ENCODE measurements at regions not wholly inside any gene's neighbourhood (a gene's known extent, or its start where the extent isn't known, plus 50 kb on each side); places are given as distances from the start of the nearest gene placed in this dataset.
A peak's percentile ranks its signal among the peaks of the same experiment; 100 is the strongest.
"Not testable (repeated sequence)": the region's sequence is repeated elsewhere in the genome, so short reads cannot be mapped to it uniquely, and the experiment has no call there.

GRCh38 chr12:125999628-126000027 lies 934.4 kb downstream of the AACS start:
- DNase-seq (ENCODE audit: low read depth), result no peak

DNA sequence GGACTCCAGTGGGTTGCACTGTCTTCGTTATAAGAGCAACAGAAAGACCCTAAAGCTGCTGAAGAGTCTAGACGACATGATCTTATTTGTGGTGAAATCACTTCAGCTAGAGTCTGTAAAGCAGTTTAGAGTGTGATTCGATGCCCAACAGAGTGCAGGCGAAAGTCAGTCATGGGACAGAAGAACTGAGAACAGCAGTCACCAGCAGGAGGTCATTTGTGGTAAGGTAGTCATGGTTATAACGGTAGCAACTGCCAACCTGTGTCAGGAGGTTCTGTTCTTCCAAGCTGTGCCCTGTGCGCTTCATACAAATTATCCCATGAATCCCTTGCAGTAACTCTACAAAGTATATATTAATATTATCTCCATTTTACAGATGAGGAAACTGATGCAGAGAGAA lies 954.1 kb downstream of the AACS start:
- DNase-seq (ENCODE audit: low read depth), result no peak

DNA sequence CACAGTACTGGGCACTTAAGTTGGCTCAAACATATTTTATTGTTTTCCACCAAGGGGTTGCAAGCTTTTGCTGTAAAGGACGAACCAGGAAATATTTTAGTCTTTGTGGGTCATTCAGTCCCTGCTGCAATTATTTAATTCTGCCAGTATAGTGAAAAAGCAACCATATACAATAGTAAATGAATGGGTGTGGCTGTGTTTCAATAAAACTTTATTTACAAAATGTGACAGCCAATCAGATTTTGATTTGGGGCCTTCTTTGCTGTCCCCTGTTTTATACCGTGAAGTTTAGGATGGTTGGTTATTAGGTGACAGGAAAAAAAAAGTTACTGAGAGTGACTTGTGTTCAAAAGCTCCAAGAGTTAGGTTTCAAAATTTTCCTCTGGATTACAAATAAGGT lies 956.4 kb downstream of the AACS start:
- no peak for DNase-seq (ENCODE audit: low read depth)

DNA sequence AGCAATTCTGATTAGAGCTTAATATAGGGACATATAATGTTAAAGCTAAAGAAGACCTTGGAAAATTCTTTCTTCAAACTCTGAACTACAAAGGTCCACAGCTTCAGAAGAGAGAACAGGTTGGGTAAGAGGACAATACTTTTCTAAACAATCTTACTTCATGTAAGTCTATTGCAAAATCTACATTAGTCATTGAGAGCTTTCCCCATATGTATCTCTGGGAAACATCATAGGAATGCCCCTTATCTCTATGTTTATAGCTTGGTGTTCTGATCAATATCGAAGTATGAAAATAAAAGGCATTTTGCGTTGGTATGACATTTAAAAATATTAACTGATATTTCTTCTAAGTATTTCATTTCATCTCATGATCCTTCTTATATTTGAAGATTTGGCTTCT lies 962.6 kb downstream of the AACS start:
- DNase-seq (ENCODE audit: low read depth), result no peak

DNA sequence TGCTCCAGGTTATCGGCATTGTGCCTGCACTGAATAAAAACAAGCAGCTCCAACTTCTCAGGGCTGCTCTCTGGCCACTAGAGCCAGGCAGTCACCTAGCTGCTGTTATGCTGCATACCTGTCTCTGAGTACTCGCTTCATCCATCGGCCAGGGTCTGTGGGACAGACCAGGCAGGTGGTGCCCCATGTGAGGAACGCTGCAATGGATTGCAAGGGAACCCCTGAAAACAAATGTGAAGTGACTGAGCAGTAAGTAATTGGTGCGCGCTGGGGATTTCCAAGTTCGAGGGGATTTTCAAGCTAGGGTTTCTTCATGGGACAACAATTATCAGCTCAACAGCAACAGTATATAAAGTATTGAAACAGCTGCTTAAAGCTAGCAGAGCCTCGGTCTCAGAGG lies 965.3 kb downstream of the AACS start:
- no peak for DNase-seq (ENCODE audit: low read depth)

- no peak for DNase-seq (ENCODE audit: low read depth)
Measured at GRCh38 chr12:126033751-126034150, 968.5 kb downstream of the AACS start.

GRCh38 chr12:126036348-126036747 lies 971.1 kb downstream of the AACS start:
- DNase-seq (ENCODE audit: low read depth), result no peak

DNA sequence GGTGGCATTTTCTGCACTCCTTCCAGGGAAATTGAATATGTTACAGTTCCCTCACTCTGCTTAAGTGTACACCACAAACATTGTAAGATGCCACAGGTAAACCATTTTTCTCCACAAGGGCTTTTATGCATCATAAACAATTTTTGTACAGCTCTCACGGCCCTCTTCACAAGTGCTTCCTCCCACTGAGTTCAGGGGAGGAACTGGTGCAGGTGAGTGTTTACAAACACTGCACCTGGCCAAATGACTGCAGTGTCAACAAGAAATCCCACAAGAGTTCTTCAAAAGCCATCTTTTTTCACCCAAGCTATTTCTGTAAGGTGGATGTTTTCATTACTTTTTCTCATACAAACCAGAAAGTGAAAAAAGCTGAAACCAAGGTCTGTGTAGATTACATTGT lies 973.2 kb downstream of the AACS start:
- no peak for DNase-seq (ENCODE audit: low read depth)

DNA sequence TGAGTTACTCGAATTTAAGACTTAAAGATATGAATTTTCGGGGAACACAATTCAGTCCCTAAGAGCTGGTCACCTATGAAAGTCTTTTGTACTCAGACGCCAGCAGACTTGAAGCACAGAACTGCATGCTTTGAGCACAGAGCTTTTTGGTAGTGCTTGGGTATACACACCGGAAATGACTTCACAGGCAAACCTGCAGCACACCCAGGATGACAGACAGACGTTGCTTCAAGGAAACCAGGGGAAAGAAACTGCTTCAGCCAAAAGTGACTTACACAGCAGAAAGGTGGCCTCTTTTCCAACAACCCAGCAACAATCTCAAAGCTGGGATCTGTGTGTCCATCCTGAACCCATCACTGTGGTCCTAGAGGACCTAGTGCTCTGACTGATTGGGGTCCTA lies 975.1 kb downstream of the AACS start:
- DNase-seq (ENCODE audit: low read depth), result no peak

DNA sequence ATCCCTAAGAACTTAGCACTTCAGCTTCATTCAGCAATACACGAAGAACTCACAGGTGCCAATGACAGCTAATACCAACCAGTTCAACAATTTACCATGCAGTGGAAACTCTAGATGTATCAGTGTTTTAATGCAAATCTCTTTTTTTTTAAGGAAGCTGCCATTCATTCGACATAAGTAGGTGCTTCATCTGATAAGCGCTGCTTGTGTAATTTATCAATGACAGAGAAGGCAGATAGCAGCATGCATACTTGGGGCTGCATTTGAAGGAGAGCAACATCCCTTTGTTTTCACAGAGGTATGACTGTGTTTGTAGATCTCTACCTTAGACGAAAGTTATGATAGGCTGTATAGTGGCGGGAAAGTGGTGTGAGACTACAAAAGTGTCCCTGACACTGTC lies 977.1 kb downstream of the AACS start:
- no peak for DNase-seq (ENCODE audit: low read depth)

DNA sequence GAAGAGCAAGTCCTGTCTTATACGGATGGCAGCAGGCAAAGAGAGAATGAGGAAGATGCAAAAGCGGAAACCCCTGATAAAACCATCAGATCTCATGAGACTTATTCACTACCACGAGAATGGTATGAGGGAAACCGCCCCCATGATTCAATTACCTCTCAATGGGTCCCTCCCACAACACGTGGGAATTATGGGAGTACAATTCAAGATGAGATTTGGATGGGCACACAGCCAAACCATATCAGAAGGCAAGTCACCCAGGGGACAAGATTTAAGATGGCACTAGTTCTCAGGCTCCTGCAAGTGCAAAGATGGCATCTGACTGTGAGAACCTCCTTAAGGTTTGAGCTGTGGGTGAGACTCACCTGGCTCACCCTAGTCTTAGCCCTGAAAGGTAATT lies 984.3 kb downstream of the AACS start:
- DNase-seq (ENCODE audit: low read depth), result not testable (repeated sequence)

- peak; percentile 14 for DNase-seq (ENCODE audit: low read depth)
Measured at GRCh38 chr12:126051611-126052107, 986.4 kb downstream of the AACS start.

DNA sequence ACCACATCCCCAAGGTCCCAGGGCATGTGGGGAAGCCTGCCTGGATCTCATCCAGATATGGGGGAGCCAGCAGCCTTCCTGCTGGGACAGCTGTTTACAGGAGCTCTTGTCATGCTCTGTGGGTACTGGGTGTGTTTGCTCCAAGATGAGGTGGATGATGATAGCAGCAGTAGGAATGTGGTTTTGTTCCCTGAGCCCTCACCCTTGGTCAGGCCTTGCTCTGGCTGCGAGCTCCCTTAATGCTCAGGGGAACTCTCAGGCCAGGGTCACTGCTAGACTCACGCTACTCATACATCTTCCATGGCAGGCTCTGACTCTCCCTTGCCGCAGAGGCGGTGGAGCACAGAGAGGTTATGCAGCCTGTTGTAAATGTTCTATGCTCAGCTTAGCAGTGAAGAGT lies 990.3 kb downstream of the AACS start:
- DNase-seq (ENCODE audit: low read depth), result peak; percentile 10

- no peak for DNase-seq (ENCODE audit: low read depth)
Measured at GRCh38 chr12:126061777-126062176, 996.5 kb downstream of the AACS start.

DNA sequence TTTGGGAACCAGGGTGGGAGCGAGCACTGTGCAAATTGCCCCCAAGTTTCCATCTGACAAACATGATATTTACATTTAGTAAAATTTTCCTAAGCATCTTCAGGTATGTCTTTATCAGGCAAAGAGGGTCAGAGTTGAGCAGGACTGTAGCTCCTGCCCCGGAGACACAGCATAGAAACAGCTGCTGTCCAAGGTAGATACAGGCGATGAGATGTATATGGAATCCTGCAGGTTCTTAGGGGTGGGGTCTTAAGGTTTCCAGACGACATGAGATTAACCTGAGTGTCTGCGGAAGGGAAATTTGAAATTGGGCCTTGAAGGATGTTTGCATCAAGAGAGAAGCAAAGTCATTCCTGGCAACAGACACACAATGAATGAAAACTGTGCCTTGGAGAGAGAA lies 998.8 kb downstream of the AACS start:
- no peak for DNase-seq (ENCODE audit: low read depth)

- no peak for DNase-seq (ENCODE audit: low read depth)
Measured at GRCh38 chr12:126067626-126068329, 1002.5 kb downstream of the AACS start.

DNA sequence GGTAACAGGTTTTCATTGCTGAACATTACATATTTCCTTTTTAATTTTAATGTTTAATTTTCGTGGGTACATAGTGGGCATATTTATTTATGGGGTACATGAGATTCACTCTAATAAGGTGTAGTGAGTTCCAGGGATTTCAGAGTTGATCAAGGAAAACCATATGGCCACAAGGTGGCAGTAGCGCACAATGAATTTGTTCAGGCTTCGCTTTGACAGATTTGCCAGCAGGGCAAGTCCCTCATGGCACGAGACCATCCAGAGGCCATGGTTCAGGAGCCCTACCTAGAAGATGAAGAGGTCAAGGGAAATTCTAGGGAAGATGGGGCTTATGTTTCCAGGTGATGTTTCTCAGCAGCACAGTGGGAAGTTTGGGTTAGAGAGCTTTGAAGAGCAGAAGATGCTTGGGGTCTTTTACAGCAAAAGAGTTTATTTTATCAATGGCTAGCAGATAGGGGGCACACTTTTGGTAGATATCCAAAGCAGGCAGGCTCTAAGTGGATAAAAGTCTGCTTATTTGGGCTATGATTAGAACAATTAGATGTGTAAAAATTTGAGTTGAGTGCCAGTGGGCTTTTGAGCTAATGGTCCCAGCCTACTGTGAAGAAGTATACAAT lies 1004.4 kb downstream of the AACS start:
- peak; percentile 8 for DNase-seq (ENCODE audit: low read depth)

DNA sequence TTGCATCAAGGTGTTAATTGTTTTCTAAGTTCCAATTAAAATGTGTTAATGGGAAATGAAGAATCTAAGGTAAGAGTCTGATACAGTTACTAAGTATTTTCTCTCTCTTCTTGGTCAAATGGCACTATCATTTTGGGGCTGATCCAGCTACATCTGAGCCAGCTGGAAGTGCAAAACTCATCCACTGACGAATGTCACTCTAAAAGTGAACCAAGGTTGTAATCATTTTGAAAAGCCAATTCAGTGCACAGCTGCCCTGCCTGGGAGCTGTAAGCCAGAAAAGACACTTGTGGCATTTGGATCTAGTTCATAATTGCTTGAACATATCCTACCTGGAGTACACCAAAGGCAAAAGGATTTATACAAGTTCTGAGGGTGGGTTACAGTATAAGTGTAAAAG lies 1011.3 kb downstream of the AACS start:
- DNase-seq (ENCODE audit: low read depth), result no peak

- no peak for DNase-seq (ENCODE audit: low read depth)
Measured at GRCh38 chr12:126083926-126084325, 1018.7 kb downstream of the AACS start.

GRCh38 chr12:126084480-126084879 lies 1019.2 kb downstream of the AACS start:
- no peak for DNase-seq (ENCODE audit: low read depth)

DNA sequence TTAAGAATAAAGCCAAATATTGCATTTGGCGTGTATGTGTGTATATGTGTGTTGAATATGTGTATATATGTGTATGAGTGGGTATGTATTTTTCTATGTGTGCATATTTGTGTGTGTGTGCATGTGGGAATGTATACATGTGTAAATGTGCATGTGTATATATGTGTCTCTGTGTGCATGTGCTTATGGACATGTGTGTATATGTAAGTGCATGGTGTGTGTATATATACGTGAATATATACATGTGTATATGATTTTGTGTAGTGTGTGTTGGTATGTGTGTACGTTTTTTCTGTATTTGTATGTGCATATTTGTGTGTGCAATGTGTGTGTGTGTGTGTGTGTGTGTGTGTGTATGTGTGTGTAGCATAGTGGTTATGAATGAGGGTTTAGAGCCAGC lies 1021.0 kb downstream of the AACS start:
- no peak for DNase-seq (ENCODE audit: low read depth)

GRCh38 chr12:126087692-126088091 lies 1022.5 kb downstream of the AACS start:
- no peak for DNase-seq (ENCODE audit: low read depth)

DNA sequence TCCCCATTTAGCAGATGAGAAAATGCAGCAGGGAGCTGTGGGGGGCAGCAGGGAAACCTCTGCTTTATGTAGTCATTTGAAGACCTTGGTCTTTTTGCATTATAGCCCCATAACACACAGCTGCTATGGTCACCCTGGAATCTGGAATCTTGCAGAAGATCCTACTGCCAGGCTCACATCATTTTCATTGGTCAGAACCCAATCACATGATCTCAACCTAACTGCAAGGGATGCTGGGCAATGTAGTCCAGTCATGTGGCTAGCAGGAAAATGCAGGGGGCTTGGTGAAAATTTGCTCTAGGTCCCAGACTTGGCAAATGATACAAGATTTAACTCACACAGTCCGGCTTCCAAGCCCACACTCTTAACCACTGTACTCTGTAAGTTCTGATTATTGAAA lies 1028.7 kb downstream of the AACS start:
- DNase-seq (ENCODE audit: low read depth), result no peak

Data from GM04504 (cell line).